Stomach (tissue), 4 donors: ENCODE measurements at regions not wholly inside any gene's neighbourhood (a gene's known extent, or its start where the extent isn't known, plus 50 kb on each side); places are given as distances from the start of the nearest gene placed in this dataset.

Experiments
- POLR2A ChIP-seq, 4 donors: fragments of 450-650 bp; IDR thresholded peaks; one replicate each; pipeline ENCODE4 v1.6.1; 2016; ENCODE audit warnings: antibody characterized with exemption in 4 of 4, control low read depth in 2 of 4, mild to moderate bottlenecking in 1 of 4, moderate library complexity in 1 of 4
- POLR2AphosphoS5 ChIP-seq, 3 donors: sonication (generic); formaldehyde crosslinking; IDR thresholded peaks; one replicate each; pipeline ENCODE4 v1.6.1; 2016; ENCODE audit warnings: antibody characterized with exemption in 3 of 3
- TF ChIP-seq, protein P1 (sequence below), 7 experiments: fragments of 450-650 bp in 4 of 7; fragments of 200-600 bp in 3 of 7; sonication (generic) in 3 of 7; IDR thresholded peaks; one replicate each; pipeline ENCODE4 v1.5.1; 2016 to 2019; ENCODE audit warnings: antibody characterized with exemption in 7 of 7, control low read depth in 2 of 7, mild to moderate bottlenecking in 1 of 7

DNA sequence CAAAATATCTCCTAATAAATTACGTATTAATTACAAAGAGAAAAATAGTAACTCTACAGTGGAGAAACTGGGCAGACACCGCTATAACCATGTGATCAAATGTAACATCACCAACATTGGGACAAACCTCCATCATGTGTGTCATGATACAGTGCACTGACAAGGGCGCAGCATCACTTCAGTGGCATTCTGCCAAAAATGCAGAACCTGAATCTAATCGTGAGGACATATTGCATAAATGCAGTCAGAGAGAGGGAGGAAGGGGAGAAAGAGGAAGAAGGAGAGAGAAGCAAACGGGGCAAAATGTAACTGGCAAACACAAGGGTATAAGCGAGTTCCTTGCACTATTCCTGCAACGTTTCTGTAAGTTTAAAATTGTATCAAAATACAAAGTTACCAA, 74.2 kb upstream of the MARCHF10 start:
- no peak for TF ChIP-seq POLR2AphosphoS5 (IDR thresholded peaks at IDR 0.05)
- TF ChIP-seq, protein P1, sequence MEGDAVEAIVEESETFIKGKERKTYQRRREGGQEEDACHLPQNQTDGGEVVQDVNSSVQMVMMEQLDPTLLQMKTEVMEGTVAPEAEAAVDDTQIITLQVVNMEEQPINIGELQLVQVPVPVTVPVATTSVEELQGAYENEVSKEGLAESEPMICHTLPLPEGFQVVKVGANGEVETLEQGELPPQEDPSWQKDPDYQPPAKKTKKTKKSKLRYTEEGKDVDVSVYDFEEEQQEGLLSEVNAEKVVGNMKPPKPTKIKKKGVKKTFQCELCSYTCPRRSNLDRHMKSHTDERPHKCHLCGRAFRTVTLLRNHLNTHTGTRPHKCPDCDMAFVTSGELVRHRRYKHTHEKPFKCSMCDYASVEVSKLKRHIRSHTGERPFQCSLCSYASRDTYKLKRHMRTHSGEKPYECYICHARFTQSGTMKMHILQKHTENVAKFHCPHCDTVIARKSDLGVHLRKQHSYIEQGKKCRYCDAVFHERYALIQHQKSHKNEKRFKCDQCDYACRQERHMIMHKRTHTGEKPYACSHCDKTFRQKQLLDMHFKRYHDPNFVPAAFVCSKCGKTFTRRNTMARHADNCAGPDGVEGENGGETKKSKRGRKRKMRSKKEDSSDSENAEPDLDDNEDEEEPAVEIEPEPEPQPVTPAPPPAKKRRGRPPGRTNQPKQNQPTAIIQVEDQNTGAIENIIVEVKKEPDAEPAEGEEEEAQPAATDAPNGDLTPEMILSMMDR (IDR thresholded peaks at IDR 0.05): no peak
- TF ChIP-seq POLR2A (IDR thresholded peaks at IDR 0.05): no peak
